ENCODE measurements at regions not wholly inside any gene's neighbourhood (a gene's known extent, or its start where the extent isn't known, plus 50 kb on each side); places are given as distances from the start of the nearest gene placed in this dataset.

DNA sequence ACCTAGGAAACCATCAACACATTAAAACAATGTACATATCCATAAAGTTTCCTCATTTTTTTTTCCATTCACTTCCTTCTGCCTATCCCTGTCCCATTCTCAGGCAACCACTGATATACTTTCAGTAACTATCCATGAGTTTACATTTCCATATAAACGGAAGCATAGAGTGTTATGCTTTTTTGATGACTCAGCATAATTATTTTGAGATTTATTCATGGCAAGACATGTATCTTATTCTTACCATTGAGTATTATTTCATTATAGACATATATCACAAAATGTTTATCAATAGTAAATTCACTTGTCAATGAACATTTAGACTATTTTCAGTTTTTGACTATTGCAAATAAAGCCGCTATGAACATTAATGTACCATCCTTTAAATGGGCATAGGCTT lies 1786.8 kb upstream of the ACO1 start:
- TF ChIP-seq, protein P1, sequence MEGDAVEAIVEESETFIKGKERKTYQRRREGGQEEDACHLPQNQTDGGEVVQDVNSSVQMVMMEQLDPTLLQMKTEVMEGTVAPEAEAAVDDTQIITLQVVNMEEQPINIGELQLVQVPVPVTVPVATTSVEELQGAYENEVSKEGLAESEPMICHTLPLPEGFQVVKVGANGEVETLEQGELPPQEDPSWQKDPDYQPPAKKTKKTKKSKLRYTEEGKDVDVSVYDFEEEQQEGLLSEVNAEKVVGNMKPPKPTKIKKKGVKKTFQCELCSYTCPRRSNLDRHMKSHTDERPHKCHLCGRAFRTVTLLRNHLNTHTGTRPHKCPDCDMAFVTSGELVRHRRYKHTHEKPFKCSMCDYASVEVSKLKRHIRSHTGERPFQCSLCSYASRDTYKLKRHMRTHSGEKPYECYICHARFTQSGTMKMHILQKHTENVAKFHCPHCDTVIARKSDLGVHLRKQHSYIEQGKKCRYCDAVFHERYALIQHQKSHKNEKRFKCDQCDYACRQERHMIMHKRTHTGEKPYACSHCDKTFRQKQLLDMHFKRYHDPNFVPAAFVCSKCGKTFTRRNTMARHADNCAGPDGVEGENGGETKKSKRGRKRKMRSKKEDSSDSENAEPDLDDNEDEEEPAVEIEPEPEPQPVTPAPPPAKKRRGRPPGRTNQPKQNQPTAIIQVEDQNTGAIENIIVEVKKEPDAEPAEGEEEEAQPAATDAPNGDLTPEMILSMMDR (conservative IDR thresholded peaks at IDR 0.05; ENCODE audit: low read length): no peak
- TF ChIP-seq EZH2phosphoT487 (IDR thresholded peaks at IDR 0.05; ENCODE audit: borderline replicate concordance): no peak

All from Loucy (cell line).